ENCODE measurements at regions not wholly inside any gene's neighbourhood (a gene's known extent, or its start where the extent isn't known, plus 50 kb on each side); places are given as distances from the start of the nearest gene placed in this dataset.

GRCh38 chr16:86151239-86151851, 252.4 kb downstream of the IRF8 start:
- Mint-ChIP-seq H3K4me3 (ENCODE audit: unreplicated experiment) (no peak overlapping the region), H3K36me3 (ENCODE audit: insufficient read depth, unreplicated experiment) (no peaks in the 10 kb centered on the region), H3K9me3 (ENCODE audit: unreplicated experiment) (no peaks in the 10 kb centered on the region), H3K27me3 (ENCODE audit: insufficient read depth, unreplicated experiment) (peaks cover 17% of the 10 kb centered on the region), H3K27ac (ENCODE audit: unreplicated experiment) (no peak overlapping the region), H3K4me1 (ENCODE audit: low read depth, unreplicated experiment) (no peaks in the 10 kb centered on the region)
- Histone ChIP-seq H3K4me1 (no peaks in the 10 kb centered on the region), H3K36me3 (ENCODE audit: control insufficient read depth, insufficient read depth, low read length) (no peaks in the 10 kb centered on the region), H3K4me3 (ENCODE audit: low read depth, low read length) (no peak overlapping the region), H3K27me3 (replicated peaks; ENCODE audit: control insufficient read depth, insufficient read depth, low read length) (no peaks in the 10 kb centered on the region), H3K9me3 (no peaks in the 10 kb centered on the region)
- intact Hi-C loops (cut with micrococcal nuclease; ENCODE audit: unreplicated experiment) = no loop called here
- TF ChIP-seq, protein P1, sequence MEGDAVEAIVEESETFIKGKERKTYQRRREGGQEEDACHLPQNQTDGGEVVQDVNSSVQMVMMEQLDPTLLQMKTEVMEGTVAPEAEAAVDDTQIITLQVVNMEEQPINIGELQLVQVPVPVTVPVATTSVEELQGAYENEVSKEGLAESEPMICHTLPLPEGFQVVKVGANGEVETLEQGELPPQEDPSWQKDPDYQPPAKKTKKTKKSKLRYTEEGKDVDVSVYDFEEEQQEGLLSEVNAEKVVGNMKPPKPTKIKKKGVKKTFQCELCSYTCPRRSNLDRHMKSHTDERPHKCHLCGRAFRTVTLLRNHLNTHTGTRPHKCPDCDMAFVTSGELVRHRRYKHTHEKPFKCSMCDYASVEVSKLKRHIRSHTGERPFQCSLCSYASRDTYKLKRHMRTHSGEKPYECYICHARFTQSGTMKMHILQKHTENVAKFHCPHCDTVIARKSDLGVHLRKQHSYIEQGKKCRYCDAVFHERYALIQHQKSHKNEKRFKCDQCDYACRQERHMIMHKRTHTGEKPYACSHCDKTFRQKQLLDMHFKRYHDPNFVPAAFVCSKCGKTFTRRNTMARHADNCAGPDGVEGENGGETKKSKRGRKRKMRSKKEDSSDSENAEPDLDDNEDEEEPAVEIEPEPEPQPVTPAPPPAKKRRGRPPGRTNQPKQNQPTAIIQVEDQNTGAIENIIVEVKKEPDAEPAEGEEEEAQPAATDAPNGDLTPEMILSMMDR (IDR thresholded peaks at IDR 0.05; ENCODE audit: insufficient read depth in 1 of 2, low read depth in 1 of 2, low read length in 1 of 2, severe bottlenecking in 1 of 2, unreplicated experiment in 1 of 2) = no peak
- POLR2A ChIA-PET = no interaction called here
- CTCF ChIA-PET = no interaction called here
- no TSS peak for BruUV-seq (replicated peaks)
- DNase-seq = no peak

GRCh38 chr16:86156155-86156554, 257.2 kb downstream of the IRF8 start:
- Mint-ChIP-seq H3K27me3 (ENCODE audit: insufficient read depth, unreplicated experiment) (peaks cover 7% of the 10 kb centered on the region), H3K4me1 (ENCODE audit: low read depth, unreplicated experiment) (no peaks in the 10 kb centered on the region), H3K4me3 (ENCODE audit: unreplicated experiment) (no peak overlapping the region), H3K36me3 (ENCODE audit: insufficient read depth, unreplicated experiment) (no peaks in the 10 kb centered on the region), H3K9me3 (ENCODE audit: unreplicated experiment) (peaks cover 7% of the 10 kb centered on the region), H3K27ac (ENCODE audit: unreplicated experiment) (no peak overlapping the region)
- Histone ChIP-seq H3K36me3 (ENCODE audit: control insufficient read depth, insufficient read depth, low read length) (no peaks in the 10 kb centered on the region), H3K27me3 (replicated peaks; ENCODE audit: control insufficient read depth, insufficient read depth, low read length) (no peaks in the 10 kb centered on the region), H3K4me1 (no peaks in the 10 kb centered on the region), H3K4me3 (ENCODE audit: low read depth, low read length) (no peak overlapping the region), H3K9me3 (no peaks in the 10 kb centered on the region; the same call in 1 of the 2 replicates)
- TF ChIP-seq, protein P1 (IDR thresholded peaks at IDR 0.05; ENCODE audit: insufficient read depth in 1 of 2, low read depth in 1 of 2, low read length in 1 of 2, severe bottlenecking in 1 of 2, unreplicated experiment in 1 of 2) = no peak
- DNase-seq = no peak
- BruUV-seq (replicated peaks) = no TSS peak
- POLR2A ChIA-PET = no interaction called here
- CTCF ChIA-PET = no interaction called here
- intact Hi-C loops (cut with micrococcal nuclease; ENCODE audit: unreplicated experiment) = no loop called here

DNA sequence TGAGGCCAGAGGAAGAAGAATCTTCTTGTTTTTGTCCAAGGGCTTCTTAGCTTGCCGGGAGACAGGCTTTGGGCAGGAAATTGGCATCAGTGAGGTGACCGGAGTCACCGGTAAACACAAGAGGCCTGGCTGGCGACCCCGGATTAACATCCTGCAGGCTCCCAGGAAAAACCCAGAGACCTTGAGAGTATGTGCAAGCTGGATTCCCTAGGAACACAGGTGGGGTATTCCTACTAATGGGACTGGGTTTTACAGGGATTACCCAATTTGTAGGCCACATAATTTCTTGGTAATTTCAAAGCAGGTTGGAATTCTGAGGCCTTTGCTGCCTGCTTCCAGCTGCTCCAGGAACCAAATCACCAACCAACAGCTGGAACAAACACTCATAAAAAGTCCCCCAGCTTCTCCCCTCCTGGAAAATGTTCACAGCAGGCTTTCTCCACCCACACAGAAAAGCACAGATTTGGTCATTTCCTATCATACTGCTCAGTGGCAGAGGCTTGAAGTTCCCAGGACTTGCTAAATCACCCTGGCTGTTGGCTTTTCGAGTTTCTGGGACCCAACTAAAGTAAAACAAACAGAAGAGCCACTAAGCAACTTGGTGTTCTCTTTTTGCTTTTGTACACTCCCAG, 258.8 kb downstream of the IRF8 start:
- Histone ChIP-seq H3K9me3 (no peaks in the 10 kb centered on the region; the same call in 1 of the 2 replicates), H3K4me1 (no peaks in the 10 kb centered on the region), H3K4me3 (ENCODE audit: low read depth, low read length) (no peak overlapping the region), H3K36me3 (ENCODE audit: control insufficient read depth, insufficient read depth, low read length) (no peaks in the 10 kb centered on the region), H3K27me3 (replicated peaks; ENCODE audit: control insufficient read depth, insufficient read depth, low read length) (no peaks in the 10 kb centered on the region)
- Mint-ChIP-seq H3K9me3 (ENCODE audit: unreplicated experiment) (peaks cover 7% of the 10 kb centered on the region), H3K27me3 (ENCODE audit: insufficient read depth, unreplicated experiment) (peaks cover 5% of the 10 kb centered on the region), H3K27ac (ENCODE audit: unreplicated experiment) (no peak overlapping the region), H3K4me3 (ENCODE audit: unreplicated experiment) (no peak overlapping the region), H3K36me3 (ENCODE audit: insufficient read depth, unreplicated experiment) (no peaks in the 10 kb centered on the region), H3K4me1 (ENCODE audit: low read depth, unreplicated experiment) (no peaks in the 10 kb centered on the region)
- intact Hi-C loops (cut with micrococcal nuclease; ENCODE audit: unreplicated experiment) = no loop called here
- no peak for DNase-seq
- POLR2A ChIA-PET = no interaction called here
- no TSS peak for BruUV-seq (replicated peaks)
- TF ChIP-seq, protein P1 (IDR thresholded peaks at IDR 0.05; ENCODE audit: insufficient read depth in 1 of 2, low read depth in 1 of 2, low read length in 1 of 2, severe bottlenecking in 1 of 2, unreplicated experiment in 1 of 2) = no peak
- CTCF ChIA-PET = interaction anchor here (0.5 kb wide), 1 partner anchor 85 kb away, joined by 6 read pairs; no protein-coding TSS in a partner anchor
